GM19395 (cell line): ENCODE measurements at regions not wholly inside any gene's neighbourhood (a gene's known extent, or its start where the extent isn't known, plus 50 kb on each side); places are given as distances from the start of the nearest gene placed in this dataset.

Source experiments
- ATAC-seq: cut with Tn5 transposase; IDR thresholded peaks from one replicate; pipeline ENCODE4 v1.9.1; 2021; ENCODE audit warnings: mild to moderate bottlenecking, moderate library complexity; ENCODE audit not compliant: unreplicated experiment

- ATAC-seq, result no peak
Measured at GRCh38 chr7:9796241-9796640, 1177.4 kb upstream of the PHF14 start.

GRCh38 chr7:9822458-9823290 lies 1151.0 kb upstream of the PHF14 start:
- no peak for ATAC-seq

DNA sequence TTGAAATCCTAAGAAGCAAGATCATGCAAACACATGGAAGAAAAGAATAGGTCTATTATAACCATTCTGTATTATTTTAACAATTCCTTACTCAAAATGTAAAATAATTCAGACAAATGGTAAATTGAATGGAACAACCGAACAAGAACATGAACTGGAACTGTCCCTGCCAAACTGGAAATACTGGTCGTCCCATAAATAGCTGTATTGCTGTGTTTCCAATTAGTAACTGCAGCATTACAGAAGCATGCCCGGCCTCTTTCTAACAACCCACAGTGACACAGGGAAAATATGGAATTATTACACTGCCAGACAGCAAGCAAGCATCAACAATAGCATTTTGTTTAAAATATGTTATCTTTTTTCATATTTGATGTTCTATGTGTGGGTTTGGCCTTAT lies 1138.5 kb upstream of the PHF14 start:
- no peak for ATAC-seq

GRCh38 chr7:9836671-9837070 lies 1137.0 kb upstream of the PHF14 start:
- no peak for ATAC-seq

DNA sequence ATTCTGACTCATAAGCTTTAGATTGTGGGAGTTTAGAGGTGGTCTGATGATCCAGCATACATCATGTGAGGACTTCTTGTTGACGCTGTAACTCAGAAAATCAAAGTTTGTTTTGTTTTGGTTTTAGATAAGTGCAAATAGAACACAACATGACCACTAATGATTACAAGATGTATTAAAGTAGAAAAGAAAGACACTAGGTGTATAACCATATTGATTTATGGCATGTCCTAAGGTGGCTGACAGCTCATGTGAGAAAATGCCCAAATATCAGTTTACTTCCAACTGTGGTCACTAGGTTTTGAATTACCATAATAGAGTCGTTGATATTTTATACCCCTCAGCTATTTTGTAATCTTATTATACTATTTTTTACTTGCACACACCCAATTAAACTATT lies 1131.4 kb upstream of the PHF14 start:
- ATAC-seq, result no peak

DNA sequence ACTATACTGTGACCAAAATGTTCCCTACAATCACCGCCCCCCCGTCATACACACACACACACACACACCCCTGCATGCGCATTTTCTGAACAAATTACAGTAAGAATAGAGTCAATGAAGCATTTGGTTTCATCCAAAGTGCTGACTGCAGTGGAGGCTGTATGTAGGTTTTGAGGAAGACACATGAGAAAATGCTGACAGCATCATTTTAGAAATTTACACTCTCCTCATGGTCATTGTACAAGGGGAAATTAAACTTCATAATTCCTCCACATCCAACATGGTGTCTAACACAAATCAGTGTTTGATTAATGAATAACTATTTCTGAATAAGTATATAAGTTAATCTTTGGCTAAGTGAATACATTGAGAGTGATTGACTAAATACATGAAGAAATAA lies 1126.8 kb upstream of the PHF14 start:
- ATAC-seq, result no peak

- ATAC-seq, result no peak
Measured at GRCh38 chr7:9854605-9855004, 1119.1 kb upstream of the PHF14 start.

- no peak for ATAC-seq
Measured at GRCh38 chr7:9856668-9857067, 1117.0 kb upstream of the PHF14 start.

DNA sequence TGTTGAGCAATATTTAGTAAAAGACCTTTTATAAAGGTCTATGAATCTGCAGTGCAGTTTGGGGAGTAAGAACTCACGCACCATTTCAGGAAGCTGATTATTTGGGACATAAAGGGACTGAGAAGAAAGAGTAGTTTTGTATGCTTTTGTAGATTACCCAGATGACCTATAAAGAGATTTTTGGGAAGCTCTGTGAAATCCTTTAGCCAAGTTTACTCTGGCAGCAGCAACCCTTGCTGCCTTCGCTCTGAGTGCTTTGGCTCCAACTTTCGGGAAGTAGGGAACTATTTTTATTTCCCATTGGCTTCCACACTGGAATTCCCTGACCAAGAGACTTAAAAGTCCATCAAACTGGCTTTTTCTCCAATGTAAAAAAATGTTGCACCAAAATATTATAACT lies 1110.1 kb upstream of the PHF14 start:
- ATAC-seq, result no peak

DNA sequence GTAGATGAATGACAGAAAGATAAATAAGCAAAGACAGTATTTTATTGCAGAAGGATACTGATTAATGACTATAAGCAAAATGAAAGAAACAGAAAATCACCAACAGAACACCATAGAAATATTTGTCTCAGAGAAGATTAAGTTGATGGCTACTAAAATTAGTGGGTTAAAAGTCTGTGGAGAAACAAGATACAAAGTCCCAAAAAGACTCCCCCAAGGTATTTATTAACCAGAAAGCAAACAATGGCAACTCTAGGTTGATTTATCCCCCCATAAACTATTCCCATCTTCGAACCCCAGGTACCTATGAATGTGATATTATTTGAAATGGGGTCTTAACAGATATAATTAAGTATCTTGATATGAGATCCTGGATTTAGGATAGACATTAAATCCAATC lies 1104.5 kb upstream of the PHF14 start:
- no peak for ATAC-seq

- no peak for ATAC-seq
Measured at GRCh38 chr7:9869566-9869965, 1104.1 kb upstream of the PHF14 start.

GRCh38 chr7:9870674-9871073 lies 1103.0 kb upstream of the PHF14 start:
- ATAC-seq, result no peak

DNA sequence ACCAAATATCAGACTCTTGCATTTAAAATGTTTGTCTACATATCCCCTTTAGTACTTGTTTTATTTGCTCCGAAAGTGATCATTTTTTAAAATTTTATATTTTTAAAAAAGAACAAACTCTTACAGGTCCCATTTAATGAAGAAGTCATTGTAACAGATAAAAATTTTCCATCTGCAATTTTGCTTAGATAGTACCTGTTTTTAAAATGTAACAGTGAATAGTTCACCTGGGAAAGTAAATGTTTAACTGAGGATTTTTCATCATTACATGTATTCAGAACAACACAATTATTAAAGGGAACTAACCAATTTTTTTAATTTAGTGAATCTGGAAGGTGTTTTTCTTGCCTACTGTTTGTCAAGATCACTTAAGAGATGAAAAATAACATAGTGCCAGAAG lies 1099.5 kb upstream of the PHF14 start:
- no peak for ATAC-seq

DNA sequence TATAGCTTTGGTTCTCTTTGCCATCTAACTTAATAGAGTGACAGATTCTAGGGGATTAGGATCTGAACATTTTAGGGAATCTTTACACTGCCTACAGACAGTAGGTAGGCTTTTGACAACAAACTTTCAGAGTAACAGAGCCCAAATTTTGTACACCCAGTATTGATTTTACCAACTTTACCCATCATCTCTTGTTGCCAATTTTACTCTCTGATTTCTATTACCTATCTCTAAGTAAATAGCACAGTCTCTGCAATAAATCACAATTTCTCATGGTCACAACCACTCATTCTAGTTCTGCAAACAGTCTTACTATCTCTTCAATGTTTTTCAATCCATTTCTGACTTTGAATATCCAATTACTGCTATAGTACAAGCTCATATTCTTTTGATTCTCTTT lies 1097.6 kb upstream of the PHF14 start:
- ATAC-seq, result no peak

GRCh38 chr7:9889554-9889953 lies 1084.1 kb upstream of the PHF14 start:
- no peak for ATAC-seq

DNA sequence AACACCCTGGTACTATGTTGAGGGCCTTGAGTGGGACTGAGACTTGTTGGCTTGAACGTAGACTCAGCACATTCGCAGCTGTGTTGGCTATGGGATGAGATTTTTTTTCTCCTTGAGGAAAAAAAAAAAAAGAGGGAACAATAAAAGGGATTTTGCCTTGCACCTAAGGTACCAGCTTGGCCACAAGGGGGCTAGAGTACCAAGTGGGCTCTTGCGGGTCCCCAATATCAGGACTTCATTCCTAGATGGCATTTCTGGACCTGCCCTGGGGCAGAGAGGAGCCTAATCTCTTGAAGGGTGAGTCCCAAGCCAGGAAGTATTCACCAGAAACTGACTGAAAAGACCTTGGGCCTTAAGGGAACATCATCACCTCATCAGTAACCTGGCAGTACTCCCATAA lies 1083.6 kb upstream of the PHF14 start:
- no peak for ATAC-seq

GRCh38 chr7:9891056-9891455 lies 1082.6 kb upstream of the PHF14 start:
- no peak for ATAC-seq

- no peak for ATAC-seq
Measured at GRCh38 chr7:9900339-9900738, 1073.3 kb upstream of the PHF14 start.

DNA sequence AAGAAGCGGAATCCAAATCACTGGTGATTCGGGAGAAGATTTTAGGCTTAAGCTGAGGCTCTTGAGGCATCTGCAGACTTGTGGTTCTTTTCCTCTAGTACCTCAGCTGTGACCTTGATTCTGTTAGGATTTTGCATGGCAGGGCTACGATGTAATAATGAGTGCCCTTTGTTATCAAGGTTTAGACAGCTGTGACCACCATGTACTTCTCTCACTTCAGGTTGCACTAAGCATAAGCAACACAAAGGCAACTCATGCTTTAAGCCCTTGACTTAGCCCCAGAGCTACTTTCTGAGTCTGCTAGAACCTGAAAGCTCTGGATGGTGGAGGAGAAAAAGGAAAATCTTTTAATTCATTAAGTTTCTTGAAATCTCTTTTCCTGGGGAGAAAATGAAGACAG lies 1052.3 kb upstream of the PHF14 start:
- no peak for ATAC-seq

DNA sequence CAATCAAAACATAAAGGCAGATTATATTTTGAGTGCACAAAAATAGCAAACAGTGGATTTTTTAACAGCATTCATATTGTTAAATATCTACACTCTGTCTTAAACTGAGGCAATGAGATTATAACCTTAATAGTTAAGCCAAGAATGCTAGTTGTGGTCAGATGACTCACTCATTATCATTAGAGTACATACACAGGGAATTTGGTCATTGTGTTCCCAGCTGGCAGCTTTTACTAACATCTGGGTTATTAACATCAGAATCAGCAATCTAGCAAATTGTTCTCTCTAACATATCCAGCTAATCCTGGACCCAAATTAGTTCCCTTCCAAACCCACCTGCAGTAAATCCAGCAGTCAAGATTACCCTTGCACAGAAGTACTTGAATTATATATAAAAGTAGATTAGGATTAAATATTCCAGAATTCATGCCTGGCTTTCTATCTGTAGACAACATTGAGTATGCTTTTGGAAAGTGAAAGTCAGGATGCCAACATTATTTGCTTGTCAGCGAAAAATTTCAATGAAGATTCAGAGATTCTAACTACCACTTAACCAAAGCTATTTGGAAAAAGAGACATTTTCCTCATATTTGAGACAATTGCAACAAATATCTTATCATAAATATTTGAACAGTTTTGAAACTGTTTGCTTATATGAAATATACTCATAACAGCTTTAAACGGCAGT lies 1035.6 kb upstream of the PHF14 start:
- ATAC-seq, result no peak

DNA sequence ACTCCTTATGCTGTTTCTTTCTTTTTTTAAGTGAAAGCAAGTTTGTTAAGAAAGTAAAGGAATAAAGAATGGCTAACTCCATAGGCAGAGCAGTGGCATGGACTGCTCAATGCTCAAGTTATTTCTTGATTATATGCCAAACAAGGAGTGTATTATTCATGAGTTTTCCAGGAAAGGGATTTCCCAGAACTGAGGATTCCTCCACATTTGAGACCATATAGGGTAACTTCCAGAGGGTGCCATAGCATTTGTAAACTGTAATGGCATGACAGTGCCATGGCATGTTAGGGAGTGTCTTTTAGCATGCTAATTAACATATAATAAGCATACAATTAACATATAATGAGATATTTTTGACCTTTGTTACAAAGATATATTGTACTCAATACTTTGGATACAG lies 1034.5 kb upstream of the PHF14 start:
- no peak for ATAC-seq

GRCh38 chr7:9945131-9945530 lies 1028.5 kb upstream of the PHF14 start:
- no peak for ATAC-seq

GRCh38 chr7:9945857-9946256 lies 1027.8 kb upstream of the PHF14 start:
- no peak for ATAC-seq
